ENCODE measurements at regions not wholly inside any gene's neighbourhood (a gene's known extent, or its start where the extent isn't known, plus 50 kb on each side); places are given as distances from the start of the nearest gene placed in this dataset.

DNA sequence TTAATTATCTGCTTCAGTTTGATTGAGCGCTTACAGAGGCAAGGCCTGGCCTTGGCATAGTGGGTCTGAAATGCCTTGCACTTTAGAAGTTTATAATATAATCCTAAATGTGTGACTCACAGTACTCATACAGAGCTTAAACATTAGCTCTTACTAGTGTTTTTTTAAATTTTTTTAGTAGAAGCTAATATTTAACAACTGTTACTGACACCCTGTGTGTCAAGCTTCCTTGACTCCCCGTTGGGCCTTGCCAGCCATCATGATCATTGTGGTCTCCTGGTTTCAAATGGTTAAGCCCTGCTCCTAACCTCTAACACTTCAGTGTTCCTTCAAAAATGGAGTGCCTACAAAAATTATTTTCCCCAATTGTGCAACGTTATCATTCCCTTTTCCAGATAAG lies 126.9 kb downstream of the GALC start:
- no TSS peak for BruUV-seq (replicated peaks)
- FAIRE-seq, result no peak

More for the DNA sequence above, 126.9 kb downstream of the GALC start:
- Histone ChIP-seq H3K4me2 (ENCODE audit: control insufficient read depth, insufficient read depth) (no peak overlapping the region), H3K9me3 (replicated peaks; ENCODE audit: control insufficient read depth, insufficient read depth, low read length) (no peaks in the 10 kb centered on the region), H2AFZ (ENCODE audit: control insufficient read depth, low read depth, low read length) (no peak overlapping the region), H3K4me1 (ENCODE audit: control insufficient read depth, insufficient read depth, low read length) (no peaks in the 10 kb centered on the region), H3K27me3 (replicated peaks in 1 of 2; ENCODE audit: control insufficient read depth in 2 of 2, insufficient read depth in 2 of 2, low read length in 1 of 2) (no peaks in the 10 kb centered on the region), H3K79me2 (ENCODE audit: control insufficient read depth, insufficient read depth, low read length) (no peaks in the 10 kb centered on the region), H4K20me1 (ENCODE audit: control insufficient read depth, insufficient read depth) (no peaks in the 10 kb centered on the region), H3K9ac (ENCODE audit: control insufficient read depth, insufficient read depth, low read length) (no peak overlapping the region), H3K4me3 (no peak overlapping the region), H3K27ac (ENCODE audit: control insufficient read depth, insufficient read depth) (no peak overlapping the region), H3K36me3 (ENCODE audit: control insufficient read depth in 2 of 2, insufficient read depth in 2 of 2, low read length in 1 of 2) (no peaks in the 10 kb centered on the region)
- SMC1A ChIA-PET (ENCODE audit: uncharacterized antibody, unreplicated experiment), result interaction anchor here (0.8 to 1.3 kb wide), 2 partner anchors 10 to 121 kb away, joined by 3 read pairs; no protein-coding TSS in a partner anchor
- RAD21 ChIA-PET (ENCODE audit: unreplicated experiment), result no interaction called here
- in situ Hi-C loops (cut with MboI) (no loop called here), intact Hi-C loops (cut with micrococcal nuclease; ENCODE audit: unreplicated experiment) (no loop called here)
- no peak for ATAC-seq
- POLR2A ChIA-PET, result no interaction called here
- 15% methylated on average over 3 of the region's 3 CpGs for WGBS (ENCODE audit: insufficient coverage, insufficient replicate concordance, low lambda C conversion rate, missing lambda C conversion rate)
- no peak for TF ChIP-seq POLR2AphosphoS2 (IDR thresholded peaks at IDR 0.05; ENCODE audit: low read depth, low read length)
- no peak for TF ChIP-seq EGR1 (IDR thresholded peaks at IDR 0.05; ENCODE audit: borderline replicate concordance in 1 of 2, low read depth in 2 of 2, low read length in 2 of 2)
- TF ChIP-seq, protein P1, sequence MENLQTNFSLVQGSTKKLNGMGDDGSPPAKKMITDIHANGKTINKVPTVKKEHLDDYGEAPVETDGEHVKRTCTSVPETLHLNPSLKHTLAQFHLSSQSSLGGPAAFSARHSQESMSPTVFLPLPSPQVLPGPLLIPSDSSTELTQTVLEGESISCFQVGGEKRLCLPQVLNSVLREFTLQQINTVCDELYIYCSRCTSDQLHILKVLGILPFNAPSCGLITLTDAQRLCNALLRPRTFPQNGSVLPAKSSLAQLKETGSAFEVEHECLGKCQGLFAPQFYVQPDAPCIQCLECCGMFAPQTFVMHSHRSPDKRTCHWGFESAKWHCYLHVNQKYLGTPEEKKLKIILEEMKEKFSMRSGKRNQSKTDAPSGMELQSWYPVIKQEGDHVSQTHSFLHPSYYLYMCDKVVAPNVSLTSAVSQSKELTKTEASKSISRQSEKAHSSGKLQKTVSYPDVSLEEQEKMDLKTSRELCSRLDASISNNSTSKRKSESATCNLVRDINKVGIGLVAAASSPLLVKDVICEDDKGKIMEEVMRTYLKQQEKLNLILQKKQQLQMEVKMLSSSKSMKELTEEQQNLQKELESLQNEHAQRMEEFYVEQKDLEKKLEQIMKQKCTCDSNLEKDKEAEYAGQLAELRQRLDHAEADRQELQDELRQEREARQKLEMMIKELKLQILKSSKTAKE (IDR thresholded peaks at IDR 0.05; ENCODE audit: low read depth, poor library complexity, severe bottlenecking), result no peak
- TF ChIP-seq SP1 (IDR thresholded peaks at IDR 0.05; ENCODE audit: low read depth, low read length), result no peak
- TF ChIP-seq SMAD5 (IDR thresholded peaks at IDR 0.05; ENCODE audit: low read depth), result no peak
- TF ChIP-seq, protein P2, sequence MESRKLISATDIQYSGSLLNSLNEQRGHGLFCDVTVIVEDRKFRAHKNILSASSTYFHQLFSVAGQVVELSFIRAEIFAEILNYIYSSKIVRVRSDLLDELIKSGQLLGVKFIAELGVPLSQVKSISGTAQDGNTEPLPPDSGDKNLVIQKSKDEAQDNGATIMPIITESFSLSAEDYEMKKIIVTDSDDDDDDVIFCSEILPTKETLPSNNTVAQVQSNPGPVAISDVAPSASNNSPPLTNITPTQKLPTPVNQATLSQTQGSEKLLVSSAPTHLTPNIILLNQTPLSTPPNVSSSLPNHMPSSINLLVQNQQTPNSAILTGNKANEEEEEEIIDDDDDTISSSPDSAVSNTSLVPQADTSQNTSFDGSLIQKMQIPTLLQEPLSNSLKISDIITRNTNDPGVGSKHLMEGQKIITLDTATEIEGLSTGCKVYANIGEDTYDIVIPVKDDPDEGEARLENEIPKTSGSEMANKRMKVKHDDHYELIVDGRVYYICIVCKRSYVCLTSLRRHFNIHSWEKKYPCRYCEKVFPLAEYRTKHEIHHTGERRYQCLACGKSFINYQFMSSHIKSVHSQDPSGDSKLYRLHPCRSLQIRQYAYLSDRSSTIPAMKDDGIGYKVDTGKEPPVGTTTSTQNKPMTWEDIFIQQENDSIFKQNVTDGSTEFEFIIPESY (IDR thresholded peaks at IDR 0.05), result no peak
- TF ChIP-seq BACH1 (IDR thresholded peaks at IDR 0.05; ENCODE audit: borderline replicate concordance), result no peak
- TF ChIP-seq CBFB (IDR thresholded peaks at IDR 0.05; ENCODE audit: low read depth), result no peak
- no peak for TF ChIP-seq CBX5 (IDR thresholded peaks at IDR 0.05; ENCODE audit: low read depth)
- CTCF ChIA-PET, result interaction anchor here (1.0 kb wide), 2 partner anchors 8 to 30 kb away, joined by 3 read pairs; no protein-coding TSS in a partner anchor
- DNase-seq (ENCODE audit: low read depth, low spot score), result no peak
